Naive thymus-derived CD4-positive, alpha-beta T cell (primary cell): ENCODE measurements at regions not wholly inside any gene's neighbourhood (a gene's known extent, or its start where the extent isn't known, plus 50 kb on each side); places are given as distances from the start of the nearest gene placed in this dataset.

Experiments used
- ATAC-seq: fragments of 150-1000 bp; cut with Tn5 transposase; 2 replicates; pipeline ENCODE4 v1.10.0; 2021; ENCODE audit warnings: mild to moderate bottlenecking, moderate library complexity
- CTCF ChIA-PET: fragments of 350-600 bp; sonication (Branson Sonifier 250); formaldehyde crosslinking; loops from one replicate; lab custom pipeline; 2021; ENCODE audit warnings: antibody characterized with exemption; lab: Charles Lee
- POLR2A ChIA-PET: fragments of 350-600 bp; sonication (Branson Sonifier 250); formaldehyde crosslinking; loops from one replicate; lab custom pipeline; 2021; ENCODE audit warnings: antibody characterized with exemption, inconsistent platforms; lab: Charles Lee
- DNase-seq, 9 donors: peaks; one replicate each; pipeline versions ENCODE4 v3.0.0 to v3.0.0-alpha.2; 2020 to 2022; ENCODE audit warnings: mixed read lengths in 1 of 9
- H3K27ac ChIP-seq: one replicate; pipeline ENCODE4 v1.7.0; 2013; ENCODE audit warnings: mild to moderate bottlenecking, low read depth, low read length, moderate library complexity
- H3K27me3 ChIP-seq, 2 donors: one replicate each; pipeline ENCODE4 v1.7.0; 2013; ENCODE audit warnings: low read length in 2 of 2, mild to moderate bottlenecking in 2 of 2, moderate library complexity in 2 of 2; ENCODE audit not compliant: control insufficient read depth in 2 of 2, insufficient read depth in 2 of 2
- H3K36me3 ChIP-seq, 3 experiments: 1 replicate in 2 of 3; 2 replicates in 1 of 3; pipeline ENCODE4 v1.7.0; 2013; ENCODE audit warnings: low read length in 3 of 3, mild to moderate bottlenecking in 3 of 3, moderate library complexity in 1 of 3; ENCODE audit not compliant: insufficient read depth in 3 of 3, control insufficient read depth in 2 of 3
- H3K4me1 ChIP-seq, 2 donors: one replicate each; pipeline ENCODE4 v1.7.0; 2013; ENCODE audit warnings: low read length in 2 of 2, mild to moderate bottlenecking in 2 of 2, moderate library complexity in 1 of 2; ENCODE audit not compliant: control insufficient read depth in 2 of 2, insufficient read depth in 2 of 2
- H3K4me3 ChIP-seq: 2 replicates; pipeline ENCODE4 v1.7.0; 2013; ENCODE audit warnings: mild to moderate bottlenecking, low read length
- H3K9me3 ChIP-seq, 3 experiments: 1 replicate in 2 of 3; 2 replicates in 1 of 3; pipeline ENCODE4 v1.7.0; 2013; ENCODE audit warnings: low read length in 3 of 3; ENCODE audit not compliant: control insufficient read depth in 2 of 3
- H3K27ac Mint-ChIP-seq, 9 donors: one replicate each; pipeline ENCODE4 v1.8.0; 2020 to 2022; ENCODE audit warnings: mixed read lengths in 9 of 9, mild to moderate bottlenecking in 8 of 9, moderate library complexity in 5 of 9, inconsistent platforms in 2 of 9
- H3K27me3 Mint-ChIP-seq, 5 donors: one replicate each; pipeline ENCODE4 v1.8.0; 2021 to 2022; ENCODE audit warnings: mixed read lengths in 5 of 5, mild to moderate bottlenecking in 1 of 5
- H3K36me3 Mint-ChIP-seq, 5 donors: one replicate each; pipeline ENCODE4 v1.8.0; 2020 to 2022; ENCODE audit warnings: mixed read lengths in 5 of 5, mild to moderate bottlenecking in 3 of 5, inconsistent platforms in 1 of 5
- H3K4me1 Mint-ChIP-seq, 7 donors: one replicate each; pipeline ENCODE4 v1.8.0; 2020 to 2022; ENCODE audit warnings: mixed read lengths in 7 of 7, mild to moderate bottlenecking in 3 of 7, inconsistent platforms in 1 of 7
- H3K4me3 Mint-ChIP-seq, 10 donors: one replicate each; pipeline ENCODE4 v1.8.0; 2020 to 2022; ENCODE audit warnings: mild to moderate bottlenecking in 10 of 10, mixed read lengths in 10 of 10, moderate library complexity in 6 of 10, inconsistent platforms in 2 of 10
- H3K9me3 Mint-ChIP-seq, 11 donors: one replicate each; pipeline ENCODE4 v1.8.0; 2020 to 2022; ENCODE audit warnings: mixed read lengths in 11 of 11, mild to moderate bottlenecking in 4 of 11, inconsistent platforms in 1 of 11, moderate library complexity in 1 of 11
- intact Hi-C, 2 donors: fragments of 100-400 bp; cut with micrococcal nuclease; formaldehyde crosslinking; loops; one replicate each; pipeline ENCODE4 v1.15.1; 2023

DNA sequence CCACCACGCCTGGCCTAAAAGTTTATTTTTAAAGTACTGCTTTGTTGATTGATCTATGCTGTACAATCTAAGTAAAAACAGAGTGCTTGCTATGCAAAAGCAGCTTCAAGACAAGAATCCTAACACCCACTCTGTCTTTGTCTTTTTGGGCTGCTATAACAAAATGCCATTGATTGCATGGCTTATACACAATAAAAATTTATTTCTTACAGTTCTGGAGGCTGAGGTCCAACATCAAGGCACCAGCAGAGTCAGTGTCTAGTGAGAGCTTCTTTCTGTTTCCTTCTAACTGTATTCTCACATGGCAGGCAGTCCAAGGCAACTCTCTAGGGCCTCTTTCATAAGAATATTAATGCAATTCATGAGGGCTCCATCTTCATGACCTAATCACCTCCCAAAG is 63.6 kb upstream of the GJA5 start:
- Histone ChIP-seq H3K36me3 (no peaks in the 10 kb centered on the region), H3K4me1 (no peaks in the 10 kb centered on the region), H3K4me3 (no peak overlapping the region), H3K9me3 (no peaks in the 10 kb centered on the region), H3K27me3 (no peaks in the 10 kb centered on the region), H3K27ac (no peak overlapping the region)
- POLR2A ChIA-PET = no interaction called here
- no peaks in the 10 kb centered on the region for H3K9me3 Mint-ChIP-seq
- H3K27me3 Mint-ChIP-seq = peaks cover 0 to 30% (median 0%) of the 10 kb centered on the region in 5 donors
- DNase-seq = no peak
- no peak for ATAC-seq
- no peaks in the 10 kb centered on the region for H3K4me1 Mint-ChIP-seq
- intact Hi-C loops = no loop called here
- no peak overlapping the region for H3K4me3 Mint-ChIP-seq
- no peak overlapping the region for H3K27ac Mint-ChIP-seq
- H3K36me3 Mint-ChIP-seq = no peaks in the 10 kb centered on the region
- CTCF ChIA-PET = no interaction called here

- CTCF ChIA-PET = no interaction called here
Observed at GRCh38 chr1:147824798-147825197, 64.4 kb upstream of the GJA5 start.

GRCh38 chr1:147825586-147825985 is 65.2 kb upstream of the GJA5 start:
- no peak overlapping the region for H3K27ac ChIP-seq
- ATAC-seq (no peak), DNase-seq (no peak)
- Mint-ChIP-seq H3K27ac (no peak overlapping the region), H3K36me3 (peaks cover 0 to 5% (median 0%) of the 10 kb centered on the region in 5 donors), H3K9me3 (peaks cover 0 to 6% (median 0%) of the 10 kb centered on the region in 11 donors), H3K27me3 (peaks cover 0 to 31% (median 4%) of the 10 kb centered on the region in 5 donors), H3K4me1 (no peaks in the 10 kb centered on the region), H3K4me3 (no peak overlapping the region)
- H3K4me3 ChIP-seq = no peak overlapping the region
- ChIA-PET CTCF (no interaction called here), POLR2A (no interaction called here)
- intact Hi-C loops = no loop called here
- no peaks in the 10 kb centered on the region for H3K36me3 ChIP-seq
- H3K9me3 ChIP-seq = no peaks in the 10 kb centered on the region
- no peaks in the 10 kb centered on the region for H3K4me1 ChIP-seq
- H3K27me3 ChIP-seq = no peaks in the 10 kb centered on the region

More at GRCh38 chr1:147824798-147825197, 64.4 kb upstream of the GJA5 start:
- Histone ChIP-seq H3K4me3 (no peak overlapping the region), H3K36me3 (no peaks in the 10 kb centered on the region), H3K27ac (no peak overlapping the region), H3K9me3 (no peaks in the 10 kb centered on the region), H3K4me1 (no peaks in the 10 kb centered on the region), H3K27me3 (no peaks in the 10 kb centered on the region)
- DNase-seq (no peak), ATAC-seq (no peak)
- no peak overlapping the region for H3K27ac Mint-ChIP-seq
- intact Hi-C loops = no loop called here
- no peaks in the 10 kb centered on the region for H3K4me1 Mint-ChIP-seq
- peaks cover 0 to 5% (median 0%) of the 10 kb centered on the region in 5 donors for H3K36me3 Mint-ChIP-seq
- POLR2A ChIA-PET = no interaction called here
- H3K27me3 Mint-ChIP-seq = peaks cover 0 to 31% (median 0%) of the 10 kb centered on the region in 5 donors
- H3K4me3 Mint-ChIP-seq = no peak overlapping the region
- peaks cover 0 to 6% (median 0%) of the 10 kb centered on the region in 11 donors for H3K9me3 Mint-ChIP-seq

DNA sequence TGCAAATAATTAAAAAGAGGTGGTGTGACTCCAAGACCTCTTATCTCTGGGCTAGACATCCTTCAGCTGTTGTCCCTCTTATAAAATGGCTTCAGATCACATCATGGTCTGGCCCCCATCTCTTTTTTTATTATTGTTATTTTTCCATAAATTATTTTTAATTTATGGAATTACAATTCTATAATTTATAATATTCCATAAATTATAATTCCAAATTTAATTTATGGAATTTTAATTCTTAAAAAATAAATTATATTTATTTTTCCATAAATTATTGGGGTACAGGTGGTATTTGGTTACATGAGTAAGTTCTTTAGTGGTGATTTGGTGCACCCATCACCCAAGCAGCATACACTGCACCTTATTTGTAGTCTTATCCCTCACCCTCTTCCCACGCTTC is 65.9 kb upstream of the GJA5 start:
- POLR2A ChIA-PET = no interaction called here
- Mint-ChIP-seq H3K27me3 (peaks cover 0 to 31% (median 5%) of the 10 kb centered on the region in 5 donors), H3K27ac (no peak overlapping the region)

GRCh38 chr1:147833231-147833860 is 69.2 kb upstream of the GJA8 start:
- intact Hi-C loops = no loop called here
- Histone ChIP-seq H3K4me3 (no peak overlapping the region), H3K27me3 (peaks cover 0 to 5% of the 10 kb centered on the region in 2 donors), H3K9me3 (no peaks in the 10 kb centered on the region), H3K4me1 (no peaks in the 10 kb centered on the region), H3K36me3 (no peaks in the 10 kb centered on the region), H3K27ac (no peak overlapping the region)
- H3K27ac Mint-ChIP-seq = peak overlapping the region in 2 of 9 donors; percentile 1 to 84
- DNase-seq (no peak), ATAC-seq (no peak)
- CTCF ChIA-PET = interaction anchor here (1.1 kb wide), 1 partner anchor 51 kb away, joined by 3 read pairs; no protein-coding TSS in a partner anchor
- peaks cover 4 to 36% (median 15%) of the 10 kb centered on the region in 5 donors for H3K27me3 Mint-ChIP-seq
- peaks cover 0 to 6% (median 0%) of the 10 kb centered on the region in 11 donors for H3K9me3 Mint-ChIP-seq
- peaks cover 0 to 5% (median 0%) of the 10 kb centered on the region in 5 donors for H3K36me3 Mint-ChIP-seq
- POLR2A ChIA-PET = no interaction called here
- no peak overlapping the region for H3K4me3 Mint-ChIP-seq
- peaks cover 0 to 13% (median 11%) of the 10 kb centered on the region in 7 donors for H3K4me1 Mint-ChIP-seq

More for the DNA sequence above, 65.9 kb upstream of the GJA5 start:
- Mint-ChIP-seq H3K36me3 (peaks cover 0 to 5% (median 0%) of the 10 kb centered on the region in 5 donors), H3K9me3 (peaks cover 0 to 6% (median 0%) of the 10 kb centered on the region in 11 donors), H3K4me1 (no peaks in the 10 kb centered on the region), H3K4me3 (no peak overlapping the region)
- ATAC-seq (no peak), DNase-seq (no peak)
- Histone ChIP-seq H3K4me3 (no peak overlapping the region), H3K36me3 (no peaks in the 10 kb centered on the region), H3K9me3 (no peaks in the 10 kb centered on the region), H3K4me1 (no peaks in the 10 kb centered on the region), H3K27me3 (no peaks in the 10 kb centered on the region), H3K27ac (no peak overlapping the region)
- intact Hi-C loops = no loop called here
- CTCF ChIA-PET = no interaction called here

GRCh38 chr1:147834181-147834580 is 68.4 kb upstream of the GJA8 start:
- ChIA-PET CTCF (no interaction called here), POLR2A (no interaction called here)
- H3K9me3 Mint-ChIP-seq = peaks cover 0 to 5% (median 0%) of the 10 kb centered on the region in 11 donors
- Histone ChIP-seq H3K4me3 (no peak overlapping the region), H3K27ac (no peak overlapping the region), H3K4me1 (no peaks in the 10 kb centered on the region), H3K36me3 (no peaks in the 10 kb centered on the region), H3K27me3 (peaks cover 0 to 5% of the 10 kb centered on the region in 2 donors), H3K9me3 (no peaks in the 10 kb centered on the region)
- ATAC-seq (no peak), DNase-seq (peak in 5 of 9 donors; percentile 0 to 21 (median 14))
- peaks cover 4 to 36% (median 9%) of the 10 kb centered on the region in 5 donors for H3K27me3 Mint-ChIP-seq
- intact Hi-C loops = no loop called here
- peak overlapping the region in 3 of 10 donors; percentile 8 to 18 (median 17) for H3K4me3 Mint-ChIP-seq
- peak overlapping the region in 6 of 9 donors; percentile 21 to 84 (median 53) for H3K27ac Mint-ChIP-seq
- H3K36me3 Mint-ChIP-seq = peaks cover 0 to 4% (median 0%) of the 10 kb centered on the region in 5 donors
- H3K4me1 Mint-ChIP-seq = peaks cover 0 to 13% (median 11%) of the 10 kb centered on the region in 7 donors
